ENCODE measurements at regions not wholly inside any gene's neighbourhood (a gene's known extent, or its start where the extent isn't known, plus 50 kb on each side); places are given as distances from the start of the nearest gene placed in this dataset.

- H3K27ac Mint-ChIP-seq = no peak overlapping the region
- POLR2A ChIA-PET = no interaction called here
Measured at GRCh38 chr15:85943151-85943550, 136.5 kb upstream of the AGBL1 start.

GRCh38 chr15:85943791-85944190, 135.9 kb upstream of the AGBL1 start:
- no peak for ATAC-seq (ENCODE audit: low read depth)

More at GRCh38 chr15:85943151-85943550, 136.5 kb upstream of the AGBL1 start:
- 100% methylated on average over 1 of the region's 4 CpGs for whole genome bisulfite sequencing (ENCODE audit: insufficient coverage)
- no peak overlapping the region for H3K4me3 Mint-ChIP-seq
- Histone ChIP-seq H3K4me1 (ENCODE audit: control insufficient read depth in 2 of 2, insufficient read depth in 2 of 2, low read length in 2 of 2) (no peaks in the 10 kb centered on the region), H3K4me3 (ENCODE audit: control extremely low read depth in 1 of 5, extremely low read depth in 1 of 5, insufficient read depth in 1 of 5, low read depth in 2 of 5, low read length in 4 of 5) (no peak overlapping the region), H3K4me2 (replicated peaks; ENCODE audit: low read depth, low read length, poor library complexity, severe bottlenecking) (no peak overlapping the region), H3K27me3 (replicated peaks in 1 of 4; ENCODE audit: control extremely low read depth in 1 of 4, control insufficient read depth in 3 of 4, insufficient read depth in 4 of 4, low read length in 3 of 4) (no peaks in the 10 kb centered on the region), H3K36me3 (replicated peaks in 1 of 2; ENCODE audit: control extremely low read depth in 1 of 2, control insufficient read depth in 1 of 2, extremely low read depth in 1 of 2, insufficient read depth in 2 of 2, low read length in 1 of 2) (no peaks in the 10 kb centered on the region), H2AFZ (ENCODE audit: insufficient read depth, low read depth, low read length, poor library complexity, severe bottlenecking) (no peak overlapping the region), H3K9me3 (ENCODE audit: control extremely low read depth in 1 of 3, control insufficient read depth in 2 of 3, insufficient read depth in 1 of 3, low read length in 2 of 3) (peaks cover 0 to 2% (median 0%) of the 10 kb centered on the region in 3 donors), H3K9ac (ENCODE audit: low read length) (no peak overlapping the region), H3K27ac (ENCODE audit: low read length in 2 of 2) (no peak overlapping the region), H4K20me1 (ENCODE audit: control insufficient read depth, insufficient read depth, low read length, poor library complexity, severe bottlenecking) (no peaks in the 10 kb centered on the region), H3K79me2 (ENCODE audit: control insufficient read depth, insufficient read depth, low read length) (no peaks in the 10 kb centered on the region)
- H3K4me1 Mint-ChIP-seq = no peaks in the 10 kb centered on the region
- TF ChIP-seq EZH2 (IDR thresholded peaks at IDR 0.05; ENCODE audit: borderline replicate concordance, insufficient read depth, low read depth, low read length, poor library complexity, severe bottlenecking) (no peak), CTCF (IDR thresholded peaks at IDR 0.05) (no peak)
- CTCF ChIA-PET = no interaction called here
- ATAC-seq (ENCODE audit: low read depth) = no peak
- no peaks in the 10 kb centered on the region for H3K9me3 Mint-ChIP-seq (ENCODE audit: insufficient read depth)
- intact Hi-C loops (cut with micrococcal nuclease) = no loop called here
- H3K27me3 Mint-ChIP-seq = no peaks in the 10 kb centered on the region
- no peak for DNase-seq

More at GRCh38 chr15:85943791-85944190, 135.9 kb upstream of the AGBL1 start:
- Histone ChIP-seq H3K4me1 (ENCODE audit: control insufficient read depth in 2 of 2, insufficient read depth in 2 of 2, low read length in 2 of 2) (no peaks in the 10 kb centered on the region), H3K4me2 (replicated peaks; ENCODE audit: low read depth, low read length, poor library complexity, severe bottlenecking) (no peak overlapping the region), H3K4me3 (ENCODE audit: control extremely low read depth in 1 of 5, extremely low read depth in 1 of 5, insufficient read depth in 1 of 5, low read depth in 2 of 5, low read length in 4 of 5) (no peak overlapping the region), H3K9ac (ENCODE audit: low read length) (no peak overlapping the region), H4K20me1 (ENCODE audit: control insufficient read depth, insufficient read depth, low read length, poor library complexity, severe bottlenecking) (no peaks in the 10 kb centered on the region), H2AFZ (ENCODE audit: insufficient read depth, low read depth, low read length, poor library complexity, severe bottlenecking) (no peak overlapping the region), H3K27me3 (replicated peaks in 1 of 4; ENCODE audit: control extremely low read depth in 1 of 4, control insufficient read depth in 3 of 4, insufficient read depth in 4 of 4, low read length in 3 of 4) (no peaks in the 10 kb centered on the region), H3K27ac (ENCODE audit: low read length in 2 of 2) (no peak overlapping the region), H3K36me3 (replicated peaks in 1 of 2; ENCODE audit: control extremely low read depth in 1 of 2, control insufficient read depth in 1 of 2, extremely low read depth in 1 of 2, insufficient read depth in 2 of 2, low read length in 1 of 2) (no peaks in the 10 kb centered on the region), H3K79me2 (ENCODE audit: control insufficient read depth, insufficient read depth, low read length) (no peaks in the 10 kb centered on the region), H3K9me3 (ENCODE audit: control extremely low read depth in 1 of 3, control insufficient read depth in 2 of 3, insufficient read depth in 1 of 3, low read length in 2 of 3) (peaks cover 0 to 3% (median 0%) of the 10 kb centered on the region in 3 donors)
- Mint-ChIP-seq H3K27ac (no peak overlapping the region), H3K4me3 (no peak overlapping the region), H3K9me3 (ENCODE audit: insufficient read depth) (no peaks in the 10 kb centered on the region), H3K27me3 (no peaks in the 10 kb centered on the region), H3K4me1 (no peaks in the 10 kb centered on the region)
- ChIA-PET POLR2A (no interaction called here), CTCF (no interaction called here)
- intact Hi-C loops (cut with micrococcal nuclease) = no loop called here
- TF ChIP-seq EZH2 (IDR thresholded peaks at IDR 0.05; ENCODE audit: borderline replicate concordance, insufficient read depth, low read depth, low read length, poor library complexity, severe bottlenecking) (no peak), CTCF (IDR thresholded peaks at IDR 0.05) (no peak)
- no peak for DNase-seq
- WGBS (ENCODE audit: insufficient coverage) = no CpG with 5 or more reads among the region's 2 CpGs

Data from B cell (primary cell).